Adipocyte (in vitro differentiated cells): ENCODE measurements at regions not wholly inside any gene's neighbourhood (a gene's known extent, or its start where the extent isn't known, plus 50 kb on each side); places are given as distances from the start of the nearest gene placed in this dataset.

Experiments used
- DNase-seq: peaks from one replicate; pipeline ENCODE4 v3.0.0-alpha.2; 2015; ENCODE audit warnings: low read depth
- H3K27me3 ChIP-seq: replicated peaks from 2 replicates; pipeline ENCODE4 v1.7.0; 2013; ENCODE audit warnings: mild to moderate bottlenecking, low read length, moderate library complexity; ENCODE audit not compliant: control insufficient read depth, insufficient read depth
- H3K36me3 ChIP-seq: 2 replicates; pipeline ENCODE4 v1.7.0; 2013; ENCODE audit warnings: low read length, mild to moderate bottlenecking, moderate library complexity; ENCODE audit not compliant: control insufficient read depth, insufficient read depth, severe bottlenecking
- H3K4me1 ChIP-seq: 2 replicates; pipeline ENCODE4 v1.7.0; 2013; ENCODE audit warnings: mild to moderate bottlenecking, low read length, moderate library complexity; ENCODE audit not compliant: control insufficient read depth, insufficient read depth
- H3K4me3 ChIP-seq: 2 replicates; pipeline ENCODE4 v1.7.0; 2013; ENCODE audit warnings: mild to moderate bottlenecking, low read length, moderate library complexity
- H3K9ac ChIP-seq: 2 replicates; pipeline ENCODE4 v1.7.0; 2013; ENCODE audit warnings: mild to moderate bottlenecking, low read length, moderate library complexity
- H3K9me3 ChIP-seq: 2 replicates; pipeline ENCODE4 v1.7.0; 2013; ENCODE audit warnings: mild to moderate bottlenecking, low read length, moderate library complexity; ENCODE audit not compliant: control insufficient read depth

DNA sequence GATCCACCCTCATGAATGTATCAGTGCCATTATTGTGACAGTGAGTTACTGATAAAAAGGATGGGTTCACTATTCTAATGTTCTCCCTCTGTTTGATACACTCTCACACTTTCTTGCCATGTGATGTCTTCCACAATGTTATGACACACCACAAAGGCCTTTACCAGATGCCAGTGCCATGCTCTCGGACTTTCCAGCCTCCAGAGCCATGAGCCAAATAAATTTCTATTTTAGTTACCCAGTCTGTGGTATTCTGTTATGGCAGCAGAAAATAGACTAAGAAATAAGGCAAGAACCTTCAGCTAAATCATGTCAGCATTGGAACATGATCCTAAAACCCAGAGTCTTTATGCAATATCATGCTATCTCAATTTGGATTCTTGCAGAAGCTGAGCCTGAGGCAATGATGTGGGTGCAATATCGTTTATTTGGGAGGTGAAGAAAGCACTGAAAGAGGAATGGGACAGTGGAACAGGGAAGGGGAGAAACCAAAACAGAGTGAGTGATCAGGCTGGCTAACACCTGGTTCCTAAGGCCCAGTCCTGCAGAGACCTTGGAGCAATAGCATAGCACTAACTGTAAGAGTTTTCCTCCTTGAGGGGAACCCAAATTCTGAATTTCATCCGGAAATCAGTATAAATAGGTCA, 130.4 kb upstream of the LRFN2 start:
- Histone ChIP-seq H3K4me3 (no peak overlapping the region), H3K9ac (no peak overlapping the region), H3K4me1 (peaks cover 9% of the 10 kb centered on the region), H3K9me3 (no peaks in the 10 kb centered on the region), H3K36me3 (no peaks in the 10 kb centered on the region), H3K27me3 (peaks cover 3% of the 10 kb centered on the region)
- DNase-seq, result no peak

DNA sequence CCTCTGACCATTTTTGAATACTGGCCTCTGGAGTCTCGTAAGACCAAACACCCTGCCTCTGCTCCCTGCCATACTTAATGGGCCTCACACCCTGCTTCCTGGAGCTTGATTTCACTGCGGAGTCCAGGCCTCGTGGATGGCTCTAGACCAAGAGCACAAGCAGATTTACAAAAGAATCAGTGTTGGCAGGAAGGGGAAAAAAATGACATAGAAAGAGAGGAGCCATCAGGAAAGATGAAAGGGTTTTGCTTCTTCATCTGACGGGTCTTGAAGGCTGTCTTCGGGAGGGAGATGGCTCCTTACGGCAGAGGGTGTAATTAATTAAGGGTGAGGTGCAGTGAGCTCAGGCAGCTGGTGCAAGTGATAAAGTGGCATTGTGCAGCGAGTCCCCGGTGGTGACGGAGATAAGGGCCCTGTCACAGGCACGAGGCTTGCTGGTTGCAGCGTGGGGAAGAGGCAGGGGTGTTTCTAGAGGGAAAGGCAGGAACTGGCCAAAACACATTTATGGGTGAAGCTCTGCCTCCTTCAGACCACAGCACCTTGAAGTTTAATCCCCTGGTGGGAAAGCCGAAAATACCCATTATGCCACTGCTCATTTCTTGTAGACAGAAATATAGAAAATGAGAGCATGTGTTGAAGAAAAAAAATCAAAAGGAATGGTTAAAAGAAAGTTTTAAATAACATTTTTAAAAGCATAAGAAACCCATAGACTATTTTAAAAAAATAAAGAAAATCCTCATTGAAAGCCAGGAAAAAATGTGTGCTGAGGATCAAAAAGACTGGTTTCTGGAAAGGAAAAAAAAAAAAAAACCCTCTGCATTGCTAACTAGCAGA, 128.6 kb upstream of the LRFN2 start:
- no peaks in the 10 kb centered on the region for H3K36me3 ChIP-seq
- H3K9me3 ChIP-seq, result no peaks in the 10 kb centered on the region
- H3K27me3 ChIP-seq, result peaks cover 21% of the 10 kb centered on the region
- H3K4me1 ChIP-seq, result peaks cover 5% of the 10 kb centered on the region
- H3K9ac ChIP-seq, result no peak overlapping the region
- H3K4me3 ChIP-seq, result no peak overlapping the region
- DNase-seq, result no peak

DNA sequence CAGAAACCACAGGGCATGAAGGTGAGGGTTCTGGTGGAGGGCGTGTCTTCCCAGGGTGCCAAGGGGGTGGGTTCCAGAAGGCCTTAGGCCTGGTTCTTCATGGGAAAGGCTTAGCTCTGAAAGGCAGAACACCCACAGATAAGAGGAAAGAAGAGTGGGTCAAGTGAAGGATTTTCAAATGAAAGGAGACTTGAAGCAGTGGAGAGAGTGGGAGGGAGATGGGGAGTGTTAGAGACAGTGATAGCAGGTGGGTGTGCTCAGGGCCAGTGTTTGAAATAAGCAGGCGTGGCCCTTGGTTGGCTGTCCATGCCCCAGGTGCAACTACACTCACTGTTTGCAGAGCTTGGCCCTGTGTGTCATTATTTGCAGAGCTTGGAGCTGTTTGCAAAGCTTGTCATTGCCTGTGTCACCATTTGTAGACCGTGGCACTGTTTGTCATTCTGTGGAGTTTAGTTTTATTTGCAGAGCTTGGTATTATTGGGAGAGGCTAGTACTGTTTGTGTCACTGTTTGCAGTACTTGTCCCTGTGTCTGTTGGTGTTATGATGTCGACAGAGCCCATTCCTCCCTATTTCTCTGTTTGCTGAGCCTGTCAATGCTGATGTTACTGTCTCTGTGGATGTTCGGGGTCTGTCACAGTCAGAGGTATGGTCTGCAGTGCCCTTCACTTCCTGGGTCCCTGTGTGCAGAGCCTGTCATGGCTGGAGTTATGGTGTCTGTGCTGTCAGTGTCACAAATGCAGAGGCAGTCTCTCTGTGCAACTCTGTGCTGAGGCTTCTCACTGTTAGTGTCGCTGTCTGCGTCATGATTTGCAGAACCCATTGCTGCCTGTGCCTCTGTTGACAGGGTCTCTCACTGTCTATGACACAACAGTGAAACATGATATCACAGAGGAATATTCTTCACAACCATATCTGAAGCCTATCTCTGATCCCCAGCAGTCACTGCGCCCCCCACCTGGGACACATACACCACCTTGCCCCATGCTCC, 127.7 kb upstream of the LRFN2 start:
- peaks cover 25% of the 10 kb centered on the region for H3K27me3 ChIP-seq
- H3K9ac ChIP-seq, result no peak overlapping the region
- H3K36me3 ChIP-seq, result no peaks in the 10 kb centered on the region
- no peak for DNase-seq
- no peak overlapping the region for H3K4me3 ChIP-seq
- H3K9me3 ChIP-seq, result peaks cover 8% of the 10 kb centered on the region
- H3K4me1 ChIP-seq, result peaks cover 5% of the 10 kb centered on the region

DNA sequence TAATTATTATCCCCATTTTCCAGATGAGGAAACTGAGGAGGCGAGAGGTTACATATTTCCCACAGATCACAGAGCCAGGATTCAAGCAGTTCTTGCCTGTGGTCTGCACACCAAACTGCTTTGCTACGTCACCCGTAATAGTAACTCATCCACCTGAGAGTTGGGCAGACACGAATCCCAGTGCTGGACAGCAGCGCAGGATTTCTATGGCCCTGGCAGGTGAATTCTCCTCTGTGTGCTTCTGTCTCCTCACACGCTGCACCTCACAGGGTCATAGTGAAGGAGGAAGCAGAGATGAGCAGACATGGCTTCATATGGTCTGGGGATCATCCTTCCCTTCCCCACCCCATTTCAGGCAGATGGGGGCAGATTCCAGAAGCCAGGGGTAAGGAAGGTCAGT, 127.0 kb upstream of the LRFN2 start:
- H3K36me3 ChIP-seq, result no peaks in the 10 kb centered on the region
- H3K9ac ChIP-seq, result no peak overlapping the region
- DNase-seq, result no peak
- H3K27me3 ChIP-seq, result peaks cover 25% of the 10 kb centered on the region
- peaks cover 14% of the 10 kb centered on the region for H3K9me3 ChIP-seq
- no peak overlapping the region for H3K4me3 ChIP-seq
- H3K4me1 ChIP-seq, result peaks cover 5% of the 10 kb centered on the region

- Histone ChIP-seq H3K9ac (no peak overlapping the region), H3K36me3 (no peaks in the 10 kb centered on the region), H3K9me3 (peaks cover 14% of the 10 kb centered on the region), H3K4me1 (peaks cover 5% of the 10 kb centered on the region), H3K4me3 (no peak overlapping the region), H3K27me3 (peaks cover 29% of the 10 kb centered on the region)
- DNase-seq, result peak; percentile 11
Observed at GRCh38 chr6:40713002-40713719, 126.0 kb upstream of the LRFN2 start.

GRCh38 chr6:40710626-40711330, 123.6 kb upstream of the LRFN2 start:
- DNase-seq, result no peak
- Histone ChIP-seq H3K4me1 (peaks cover 4% of the 10 kb centered on the region), H3K9me3 (peaks cover 24% of the 10 kb centered on the region), H3K9ac (no peak overlapping the region), H3K27me3 (peaks cover 47% of the 10 kb centered on the region), H3K4me3 (no peak overlapping the region), H3K36me3 (no peaks in the 10 kb centered on the region)

DNA sequence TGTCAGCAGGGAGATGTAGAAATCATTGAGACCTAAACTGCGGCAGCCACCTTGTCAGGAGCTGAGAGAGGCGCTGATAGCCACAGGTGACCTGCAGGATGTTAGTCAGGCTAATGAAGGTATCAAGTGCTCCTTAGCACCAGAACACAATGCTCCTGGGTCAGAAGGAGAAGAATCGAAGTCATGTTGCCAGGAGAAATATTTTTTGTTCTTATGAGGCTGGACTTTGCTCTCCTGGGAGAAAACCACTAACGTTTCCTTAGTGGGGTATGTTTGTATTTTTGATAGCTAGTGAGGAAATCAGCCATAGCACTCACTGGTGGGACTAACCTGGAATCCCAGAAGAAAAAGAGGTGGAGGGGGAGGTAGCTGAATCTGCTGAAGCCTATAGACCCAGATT, 120.9 kb upstream of the LRFN2 start:
- DNase-seq, result no peak
- H3K9me3 ChIP-seq, result peaks cover 24% of the 10 kb centered on the region
- H3K27me3 ChIP-seq, result peaks cover 64% of the 10 kb centered on the region
- H3K4me3 ChIP-seq, result no peak overlapping the region
- no peak overlapping the region for H3K9ac ChIP-seq
- no peaks in the 10 kb centered on the region for H3K36me3 ChIP-seq
- H3K4me1 ChIP-seq, result no peaks in the 10 kb centered on the region

DNA sequence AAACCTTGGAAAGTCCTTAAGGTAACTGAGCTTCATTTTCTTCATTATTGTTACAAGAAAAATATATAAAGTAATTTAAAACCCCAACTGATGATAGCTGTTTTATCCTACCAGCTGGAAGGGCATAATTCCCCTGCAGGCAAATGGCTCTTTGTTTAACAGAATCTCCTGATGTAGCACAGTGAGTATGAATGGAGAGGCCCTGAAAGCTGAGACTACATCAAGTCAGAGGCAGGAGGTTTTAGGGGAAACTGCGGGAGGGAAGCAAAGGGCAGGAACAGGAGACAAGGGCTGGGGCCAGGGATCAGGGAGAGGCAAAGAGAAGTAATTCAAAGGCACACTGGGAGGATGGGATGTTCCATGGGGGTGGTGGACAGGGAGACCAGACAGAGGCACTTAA, 119.0 kb upstream of the LRFN2 start:
- H3K9me3 ChIP-seq, result peaks cover 41% of the 10 kb centered on the region
- H3K9ac ChIP-seq, result no peak overlapping the region
- peaks cover 61% of the 10 kb centered on the region for H3K27me3 ChIP-seq
- DNase-seq, result no peak
- H3K4me1 ChIP-seq, result no peaks in the 10 kb centered on the region
- no peak overlapping the region for H3K4me3 ChIP-seq
- no peaks in the 10 kb centered on the region for H3K36me3 ChIP-seq

DNA sequence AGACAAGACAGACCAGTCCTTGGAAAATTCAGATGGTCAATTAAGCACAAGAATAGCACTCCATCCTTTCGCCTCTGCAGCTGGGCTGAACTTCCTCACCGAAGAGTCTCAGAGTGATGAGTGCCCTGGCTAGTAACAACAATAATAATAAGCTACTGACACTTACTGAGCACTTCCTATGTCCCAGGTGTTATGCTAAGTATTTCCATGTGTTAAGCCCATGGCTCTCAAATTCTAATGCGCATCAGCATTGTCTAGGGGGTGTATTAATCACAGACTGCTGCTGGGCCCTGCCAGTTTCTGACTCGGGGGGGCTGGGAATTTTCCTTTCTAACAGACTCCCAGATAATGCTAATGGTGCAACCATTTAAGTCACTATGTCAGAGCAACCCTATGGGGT, 118.2 kb upstream of the LRFN2 start:
- Histone ChIP-seq H3K4me3 (no peak overlapping the region), H3K9ac (no peak overlapping the region)

DNA sequence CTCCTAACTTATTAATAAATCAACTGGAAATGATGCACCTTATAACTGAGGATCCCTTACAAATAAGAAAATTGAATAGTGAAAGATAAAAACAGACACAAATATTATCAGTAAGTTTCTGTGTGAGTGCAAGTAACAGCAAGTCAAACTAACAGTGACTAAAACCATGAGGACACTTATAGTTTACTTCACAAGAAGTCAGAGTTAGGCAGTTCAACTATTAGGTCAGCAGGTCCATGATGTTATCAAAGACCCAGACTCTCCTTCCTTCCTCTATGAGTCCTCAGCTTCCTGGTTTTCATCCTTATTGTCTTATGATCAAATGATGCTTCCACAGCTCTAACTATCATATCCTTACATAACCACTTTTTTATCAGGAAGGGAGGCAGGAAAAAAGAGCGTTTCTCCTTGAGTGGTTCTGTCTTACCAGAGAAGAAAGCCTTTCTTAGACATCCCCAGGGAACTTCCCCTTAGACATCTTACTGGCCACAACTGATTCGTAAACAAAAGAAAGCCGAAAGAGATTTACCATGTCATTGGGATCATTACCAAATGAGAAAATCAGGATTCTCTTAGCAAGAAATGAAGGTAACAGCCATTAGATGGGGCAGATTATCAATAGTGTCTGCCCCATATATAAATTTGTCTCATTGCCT, 114.3 kb upstream of the LRFN2 start:
- H3K4me3 ChIP-seq, result no peak overlapping the region
- H3K4me1 ChIP-seq, result no peaks in the 10 kb centered on the region
- DNase-seq, result no peak
- no peak overlapping the region for H3K9ac ChIP-seq
- H3K9me3 ChIP-seq, result peaks cover 19% of the 10 kb centered on the region
- peaks cover 49% of the 10 kb centered on the region for H3K27me3 ChIP-seq
- H3K36me3 ChIP-seq, result no peaks in the 10 kb centered on the region

More for the DNA sequence above, 118.2 kb upstream of the LRFN2 start:
- DNase-seq, result no peak
- H3K27me3 ChIP-seq, result peaks cover 53% of the 10 kb centered on the region
- H3K4me1 ChIP-seq, result no peaks in the 10 kb centered on the region
- no peaks in the 10 kb centered on the region for H3K36me3 ChIP-seq
- peaks cover 39% of the 10 kb centered on the region for H3K9me3 ChIP-seq
